ENCODE measurements at regions not wholly inside any gene's neighbourhood (a gene's known extent, or its start where the extent isn't known, plus 50 kb on each side); places are given as distances from the start of the nearest gene placed in this dataset.
"Not testable (repeated sequence)": the region's sequence is repeated elsewhere in the genome, so short reads cannot be mapped to it uniquely, and the experiment has no call there.

GRCh38 chrY:11156100-11156499 is 1544.9 kb upstream of the USP9Y start:
- POLR2A ChIA-PET (ENCODE audit: partially characterized antibody), result not testable (repeated sequence)

GRCh38 chrY:11156846-11157245 is 1544.2 kb upstream of the USP9Y start:
- H2BK15ac ChIP-seq (ENCODE audit: low read length); H3K4me1 ChIP-seq (replicated peaks in 1 of 4; ENCODE audit: control insufficient read depth in 3 of 4, insufficient read depth in 4 of 4, low read length in 3 of 4); H3K79me2 ChIP-seq (ENCODE audit: control insufficient read depth in 1 of 2, insufficient read depth in 2 of 2, low read length in 2 of 2); DNase-seq (ENCODE audit: low read depth in 1 of 2, low spot score in 2 of 2); H2AFZ ChIP-seq (ENCODE audit: low read length); H4K8ac ChIP-seq (ENCODE audit: extremely low read depth, insufficient read depth, low read length); H3K56ac ChIP-seq (replicated peaks; ENCODE audit: insufficient read length, low read depth, low read length); H2BK20ac ChIP-seq (ENCODE audit: low read length); FAIRE-seq; H3K18ac ChIP-seq (ENCODE audit: extremely low read depth, low read length); H3K27ac ChIP-seq (ENCODE audit: low read depth, low read length); H4K91ac ChIP-seq (replicated peaks; ENCODE audit: insufficient read length, low read length); H3K27me3 ChIP-seq (replicated peaks in 1 of 4; ENCODE audit: control insufficient read depth in 3 of 4, extremely low read depth in 1 of 4, insufficient read depth in 3 of 4, low read length in 3 of 4); H3K4me3 ChIP-seq (ENCODE audit: extremely low read depth in 1 of 4, insufficient read depth in 2 of 4, low read depth in 3 of 4, low read length in 4 of 4); H3K23ac ChIP-seq (ENCODE audit: insufficient read length); CTCF ChIA-PET (ENCODE audit: partially characterized antibody); H2AK5ac ChIP-seq (ENCODE audit: low read depth, low read length); H3K79me1 ChIP-seq (ENCODE audit: low read depth, low read length); H2BK5ac ChIP-seq (ENCODE audit: low read depth, low read length); H4K20me1 ChIP-seq (replicated peaks in 1 of 2; ENCODE audit: control insufficient read depth in 1 of 2, insufficient read depth in 2 of 2, low read length in 2 of 2); POLR2A ChIA-PET (ENCODE audit: partially characterized antibody); H3K23me2 ChIP-seq (ENCODE audit: low read depth, low read length); H3K36me3 ChIP-seq (ENCODE audit: control insufficient read depth in 2 of 4, insufficient read depth in 4 of 4, low read length in 3 of 4); H2BK12ac ChIP-seq (ENCODE audit: low read depth, low read length); H3K4ac ChIP-seq (replicated peaks; ENCODE audit: insufficient read length, low read depth, low read length); H2BK120ac ChIP-seq (replicated peaks; ENCODE audit: low read depth, low read length); H3K14ac ChIP-seq (ENCODE audit: insufficient read length); H3K4me2 ChIP-seq (ENCODE audit: insufficient read depth in 1 of 2, low read depth in 2 of 2, low read length in 2 of 2); H4K5ac ChIP-seq (ENCODE audit: insufficient read length, low read depth, low read length); H3K9ac ChIP-seq (replicated peaks in 1 of 4; ENCODE audit: extremely low read depth in 1 of 4, low read depth in 3 of 4, low read length in 3 of 4): not testable (repeated sequence)
- WGBS, 2 experiments (ENCODE audit: extremely low coverage in 1 of 2, insufficient coverage in 1 of 2, insufficient read length in 1 of 2, insufficient replicate concordance in 2 of 2, low coverage in 1 of 2, low lambda C conversion rate in 2 of 2, missing lambda C conversion rate in 1 of 2), result 85% methylated on average over 5 of the region's 11 CpGs; no CpG with 5 or more reads in 1 of the 2 experiments
- H3K9me3 ChIP-seq (ENCODE audit: insufficient read depth in 2 of 2, low read depth in 1 of 2, low read length in 1 of 2), result peaks cover 6 to 85% of the 10 kb centered on the region in 2 experiments; a peak in 3 of 4 replicates

More at GRCh38 chrY:11156100-11156499, 1544.9 kb upstream of the USP9Y start:
- H2AK5ac ChIP-seq (ENCODE audit: low read depth, low read length); H2BK120ac ChIP-seq (replicated peaks; ENCODE audit: low read depth, low read length); H2BK15ac ChIP-seq (ENCODE audit: low read length); H3K27ac ChIP-seq (ENCODE audit: low read depth, low read length); CTCF ChIA-PET (ENCODE audit: partially characterized antibody); H3K79me2 ChIP-seq (ENCODE audit: control insufficient read depth in 1 of 2, insufficient read depth in 2 of 2, low read length in 2 of 2); DNase-seq (ENCODE audit: low read depth in 1 of 2, low spot score in 2 of 2); H2BK20ac ChIP-seq (ENCODE audit: low read length); H3K4me1 ChIP-seq (replicated peaks in 1 of 4; ENCODE audit: control insufficient read depth in 3 of 4, insufficient read depth in 4 of 4, low read length in 3 of 4); H3K27me3 ChIP-seq (replicated peaks in 1 of 4; ENCODE audit: control insufficient read depth in 3 of 4, extremely low read depth in 1 of 4, insufficient read depth in 3 of 4, low read length in 3 of 4); H2AFZ ChIP-seq (ENCODE audit: low read length); H3K79me1 ChIP-seq (ENCODE audit: low read depth, low read length); H3K56ac ChIP-seq (replicated peaks; ENCODE audit: insufficient read length, low read depth, low read length); H3K4me3 ChIP-seq (ENCODE audit: extremely low read depth in 1 of 4, insufficient read depth in 2 of 4, low read depth in 3 of 4, low read length in 4 of 4); H3K18ac ChIP-seq (ENCODE audit: extremely low read depth, low read length); H3K9ac ChIP-seq (replicated peaks in 1 of 4; ENCODE audit: extremely low read depth in 1 of 4, low read depth in 3 of 4, low read length in 3 of 4); H2BK5ac ChIP-seq (ENCODE audit: low read depth, low read length); H4K8ac ChIP-seq (ENCODE audit: extremely low read depth, insufficient read depth, low read length); H3K23ac ChIP-seq (ENCODE audit: insufficient read length); H3K23me2 ChIP-seq (ENCODE audit: low read depth, low read length); H3K36me3 ChIP-seq (ENCODE audit: control insufficient read depth in 2 of 4, insufficient read depth in 4 of 4, low read length in 3 of 4); H3K4me2 ChIP-seq (ENCODE audit: insufficient read depth in 1 of 2, low read depth in 2 of 2, low read length in 2 of 2); H4K91ac ChIP-seq (replicated peaks; ENCODE audit: insufficient read length, low read length); H4K20me1 ChIP-seq (replicated peaks in 1 of 2; ENCODE audit: control insufficient read depth in 1 of 2, insufficient read depth in 2 of 2, low read length in 2 of 2); FAIRE-seq; H2BK12ac ChIP-seq (ENCODE audit: low read depth, low read length); H4K5ac ChIP-seq (ENCODE audit: insufficient read length, low read depth, low read length); H3K4ac ChIP-seq (replicated peaks; ENCODE audit: insufficient read length, low read depth, low read length); H3K14ac ChIP-seq (ENCODE audit: insufficient read length): not testable (repeated sequence)
- WGBS, 2 experiments (ENCODE audit: extremely low coverage in 1 of 2, insufficient coverage in 1 of 2, insufficient read length in 1 of 2, insufficient replicate concordance in 2 of 2, low coverage in 1 of 2, low lambda C conversion rate in 2 of 2, missing lambda C conversion rate in 1 of 2), result no CpG with 5 or more reads among the region's 21 CpGs
- peaks cover 3 to 90% of the 10 kb centered on the region in 2 experiments; a peak in 3 of 4 replicates for H3K9me3 ChIP-seq (ENCODE audit: insufficient read depth in 2 of 2, low read depth in 1 of 2, low read length in 1 of 2)

Measured in H1 (cell line).